ENCODE measurements at regions not wholly inside any gene's neighbourhood (a gene's known extent, or its start where the extent isn't known, plus 50 kb on each side); places are given as distances from the start of the nearest gene placed in this dataset.
"Not testable (repeated sequence)": the region's sequence is repeated elsewhere in the genome, so short reads cannot be mapped to it uniquely, and the experiment has no call there.

DNA sequence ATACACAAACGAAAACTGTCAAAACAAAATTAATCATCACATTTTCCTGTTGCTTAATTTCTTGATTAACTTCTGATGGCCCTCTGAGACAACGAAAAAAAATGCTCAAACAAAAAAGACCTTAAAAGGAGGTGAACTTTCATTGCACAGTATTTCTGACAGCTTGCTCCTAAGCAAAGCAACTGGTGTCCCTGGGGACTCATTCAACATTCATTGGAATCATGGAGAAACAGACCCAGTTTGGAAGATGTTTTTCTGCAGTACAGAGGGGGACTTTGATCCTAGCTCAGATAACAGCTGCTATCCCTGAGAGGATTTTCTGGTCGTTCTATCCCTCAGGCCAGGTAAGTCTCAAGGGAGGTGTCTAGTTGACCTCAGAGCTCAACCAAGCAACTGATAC lies 378.7 kb upstream of the ATP11B start:
- Histone ChIP-seq H4K12ac (ENCODE audit: low read depth, low read length) (no peak overlapping the region), H2BK12ac (ENCODE audit: low read length) (no peak overlapping the region), H3K79me1 (ENCODE audit: low read length) (no peaks in the 10 kb centered on the region), H3K18ac (ENCODE audit: low read length) (no peak overlapping the region), H2AK5ac (ENCODE audit: low read length) (no peak overlapping the region), H2BK120ac (ENCODE audit: insufficient read depth, low read length, poor library complexity) (no peak overlapping the region), H4K8ac (ENCODE audit: low read depth, low read length) (no peak overlapping the region), H3K27ac (ENCODE audit: low read depth, low read length) (no peak overlapping the region), H3K9ac (ENCODE audit: low read length) (no peak overlapping the region), H3K4ac (ENCODE audit: low read depth, low read length) (no peak overlapping the region), H3K4me3 (ENCODE audit: low read depth, low read length) (no peak overlapping the region), H3K14ac (ENCODE audit: low read length) (no peak overlapping the region), H2AFZ (ENCODE audit: insufficient read depth, low read length, poor library complexity) (no peak overlapping the region), H3K79me2 (ENCODE audit: control insufficient read depth, insufficient read depth, low read length, poor library complexity) (no peaks in the 10 kb centered on the region), H3K27me3 (ENCODE audit: insufficient read depth, low read length) (no peaks in the 10 kb centered on the region), H3K36me3 (ENCODE audit: control insufficient read depth in 1 of 2, insufficient read depth in 2 of 2, low read length in 2 of 2) (no peaks in the 10 kb centered on the region), H2BK5ac (ENCODE audit: low read depth, low read length, poor library complexity) (no peak overlapping the region), H3K9me3 (ENCODE audit: insufficient read depth, low read depth, low read length) (no peaks in the 10 kb centered on the region), H3K4me2 (ENCODE audit: low read length) (no peak overlapping the region), H4K91ac (ENCODE audit: low read depth, low read length) (no peak overlapping the region), H3K4me1 (ENCODE audit: control insufficient read depth in 1 of 2, insufficient read depth in 2 of 2, low read length in 2 of 2) (peaks cover 6 to 11% of the 10 kb centered on the region in 2 experiments), H3K23ac (ENCODE audit: low read length) (no peak overlapping the region)
- no CpG with 5 or more reads among the region's 3 CpGs for whole genome bisulfite sequencing (ENCODE audit: extremely low coverage, insufficient coverage, insufficient read length)
- no peak for DNase-seq

DNA sequence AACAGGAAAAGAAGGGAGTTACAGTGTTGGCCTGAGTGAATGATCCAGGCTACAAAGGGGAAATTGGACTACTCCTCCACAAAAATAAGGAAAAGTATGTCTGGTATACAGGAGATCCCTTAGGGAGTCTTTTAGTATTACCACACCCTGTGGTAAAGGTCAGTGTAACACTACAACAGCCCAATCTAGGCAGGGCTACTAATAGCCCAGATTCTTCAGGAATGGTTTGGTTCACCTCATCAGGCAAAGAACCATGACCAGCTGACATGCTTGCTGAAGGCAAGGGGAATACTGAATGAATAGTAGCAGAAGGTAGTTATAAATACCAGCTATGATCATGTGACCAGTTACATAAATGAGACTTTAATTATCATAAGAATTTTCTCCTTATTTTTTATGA lies 372.6 kb upstream of the ATP11B start:
- no peak overlapping the region for H2BK120ac ChIP-seq (ENCODE audit: insufficient read depth, low read length, poor library complexity)

DNA sequence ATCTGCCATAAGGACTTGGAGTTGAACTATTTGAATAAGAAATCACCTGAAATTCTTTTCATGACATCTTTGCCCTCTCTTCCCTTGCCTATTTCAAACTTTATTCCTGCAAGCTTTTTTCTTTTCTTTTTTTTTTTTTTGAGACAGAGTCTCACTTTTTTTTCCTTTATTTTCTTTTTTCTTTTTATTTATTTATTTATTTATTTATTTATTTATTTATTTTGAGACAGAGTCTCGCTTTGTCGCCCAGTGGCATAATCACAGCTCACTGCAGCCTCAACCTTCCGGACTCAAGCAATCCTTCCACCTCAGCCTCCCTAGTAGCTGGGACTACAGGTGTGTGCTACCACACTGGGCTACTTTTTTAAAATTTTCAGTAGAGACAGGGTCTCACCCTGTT lies 369.3 kb upstream of the ATP11B start:
- H3K14ac ChIP-seq (ENCODE audit: low read length) = no peak overlapping the region
- H3K36me3 ChIP-seq (ENCODE audit: control insufficient read depth in 1 of 2, insufficient read depth in 2 of 2, low read length in 2 of 2) = no peaks in the 10 kb centered on the region
- H4K8ac ChIP-seq (ENCODE audit: low read depth, low read length) = no peak overlapping the region
- H2AK5ac ChIP-seq (ENCODE audit: low read length) = no peak overlapping the region
- H3K9me3 ChIP-seq (ENCODE audit: insufficient read depth, low read depth, low read length) = no peaks in the 10 kb centered on the region
- no peak overlapping the region for H4K91ac ChIP-seq (ENCODE audit: low read depth, low read length)
- H3K18ac ChIP-seq (ENCODE audit: low read length) = no peak overlapping the region
- H3K4me3 ChIP-seq (ENCODE audit: low read depth, low read length) = no peak overlapping the region
- no peak for DNase-seq
- no peaks in the 10 kb centered on the region for H3K4me1 ChIP-seq (ENCODE audit: control insufficient read depth in 1 of 2, insufficient read depth in 2 of 2, low read length in 2 of 2)
- no peak overlapping the region for H3K9ac ChIP-seq (ENCODE audit: low read length)
- H3K79me1 ChIP-seq (ENCODE audit: low read length) = no peaks in the 10 kb centered on the region
- H3K27ac ChIP-seq (ENCODE audit: low read depth, low read length) = no peak overlapping the region
- no peaks in the 10 kb centered on the region for H3K79me2 ChIP-seq (ENCODE audit: control insufficient read depth, insufficient read depth, low read length, poor library complexity)
- H3K27me3 ChIP-seq (ENCODE audit: insufficient read depth, low read length) = no peaks in the 10 kb centered on the region
- H3K23ac ChIP-seq (ENCODE audit: low read length) = no peak overlapping the region
- WGBS (ENCODE audit: extremely low coverage, insufficient coverage, insufficient read length) = no CpG with 5 or more reads among the region's 3 CpGs
- no peak overlapping the region for H2BK5ac ChIP-seq (ENCODE audit: low read depth, low read length, poor library complexity)
- H3K4me2 ChIP-seq (ENCODE audit: low read length) = no peak overlapping the region
- H2AFZ ChIP-seq (ENCODE audit: insufficient read depth, low read length, poor library complexity) = no peak overlapping the region
- no peak overlapping the region for H3K4ac ChIP-seq (ENCODE audit: low read depth, low read length)
- H2BK120ac ChIP-seq (ENCODE audit: insufficient read depth, low read length, poor library complexity) = no peak overlapping the region
- H4K12ac ChIP-seq (ENCODE audit: low read depth, low read length) = no peak overlapping the region
- no peak overlapping the region for H2BK12ac ChIP-seq (ENCODE audit: low read length)

More for the DNA sequence above, 372.6 kb upstream of the ATP11B start:
- peak in 1 of 2 donors; percentile 19 for DNase-seq
- H3K23ac ChIP-seq (ENCODE audit: low read length) = no peak overlapping the region
- H2BK12ac ChIP-seq (ENCODE audit: low read length) = no peak overlapping the region
- no peaks in the 10 kb centered on the region for H3K27me3 ChIP-seq (ENCODE audit: insufficient read depth, low read length)
- H3K79me1 ChIP-seq (ENCODE audit: low read length) = no peaks in the 10 kb centered on the region
- H4K8ac ChIP-seq (ENCODE audit: low read depth, low read length) = no peak overlapping the region
- no peak overlapping the region for H3K4me3 ChIP-seq (ENCODE audit: low read depth, low read length)
- no peak overlapping the region for H2AFZ ChIP-seq (ENCODE audit: insufficient read depth, low read length, poor library complexity)
- H3K9ac ChIP-seq (ENCODE audit: low read length) = no peak overlapping the region
- H3K79me2 ChIP-seq (ENCODE audit: control insufficient read depth, insufficient read depth, low read length, poor library complexity) = no peaks in the 10 kb centered on the region
- no peaks in the 10 kb centered on the region for H3K4me1 ChIP-seq (ENCODE audit: control insufficient read depth in 1 of 2, insufficient read depth in 2 of 2, low read length in 2 of 2)
- H3K36me3 ChIP-seq (ENCODE audit: control insufficient read depth in 1 of 2, insufficient read depth in 2 of 2, low read length in 2 of 2) = no peaks in the 10 kb centered on the region
- H4K12ac ChIP-seq (ENCODE audit: low read depth, low read length) = no peak overlapping the region
- no peak overlapping the region for H2BK5ac ChIP-seq (ENCODE audit: low read depth, low read length, poor library complexity)
- H3K14ac ChIP-seq (ENCODE audit: low read length) = no peak overlapping the region
- no peak overlapping the region for H4K91ac ChIP-seq (ENCODE audit: low read depth, low read length)
- H3K9me3 ChIP-seq (ENCODE audit: insufficient read depth, low read depth, low read length) = no peaks in the 10 kb centered on the region
- no peak overlapping the region for H3K4ac ChIP-seq (ENCODE audit: low read depth, low read length)
- no peak overlapping the region for H3K4me2 ChIP-seq (ENCODE audit: low read length)
- no peak overlapping the region for H2AK5ac ChIP-seq (ENCODE audit: low read length)
- no peak overlapping the region for H3K18ac ChIP-seq (ENCODE audit: low read length)
- H3K27ac ChIP-seq (ENCODE audit: low read depth, low read length) = no peak overlapping the region

DNA sequence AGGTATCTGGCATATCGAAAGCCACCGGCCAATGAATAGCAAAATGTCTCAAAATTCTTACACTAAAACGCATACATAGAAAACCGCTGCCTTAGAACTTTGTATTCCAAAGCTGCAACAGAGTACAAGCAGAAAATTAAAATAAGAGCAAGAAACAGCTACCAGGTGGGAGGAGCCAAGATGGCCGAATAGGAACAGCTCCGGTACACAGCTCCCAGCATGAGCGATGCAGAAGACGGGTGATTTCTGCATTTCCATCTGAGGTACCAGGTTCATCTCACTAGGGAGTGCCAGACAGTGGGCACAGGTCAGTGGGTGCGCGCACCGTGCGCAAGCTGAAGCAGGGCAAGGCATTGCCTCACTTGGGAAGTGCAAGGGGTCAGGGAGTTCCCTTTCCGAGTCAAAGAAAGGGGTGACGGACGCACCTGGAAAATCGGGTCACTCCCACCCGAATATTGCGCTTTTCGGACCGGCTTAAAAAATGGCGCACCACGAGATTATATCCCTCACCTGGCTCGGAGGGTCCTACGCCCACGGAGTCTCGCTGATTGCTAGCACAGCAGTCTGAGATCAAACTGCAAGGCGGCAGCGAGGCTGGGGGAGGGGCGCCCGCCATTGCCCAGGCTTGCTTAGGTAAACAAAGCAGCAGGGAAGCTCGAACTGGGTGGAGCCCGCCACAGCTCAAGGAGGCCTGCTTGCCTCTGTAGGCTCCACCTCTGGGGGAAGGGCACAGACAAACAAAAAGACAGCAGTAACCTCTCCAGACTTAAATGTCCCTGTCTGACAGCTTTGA lies 367.2 kb upstream of the ATP11B start:
- not testable (repeated sequence) for H3K9ac ChIP-seq (ENCODE audit: low read length); H2BK120ac ChIP-seq (ENCODE audit: insufficient read depth, low read length, poor library complexity); H2BK12ac ChIP-seq (ENCODE audit: low read length); H3K14ac ChIP-seq (ENCODE audit: low read length); H3K27me3 ChIP-seq (ENCODE audit: insufficient read depth, low read length); H3K18ac ChIP-seq (ENCODE audit: low read length); H3K27ac ChIP-seq (ENCODE audit: low read depth, low read length); H3K23ac ChIP-seq (ENCODE audit: low read length); H2AFZ ChIP-seq (ENCODE audit: insufficient read depth, low read length, poor library complexity); H4K12ac ChIP-seq (ENCODE audit: low read depth, low read length); H3K4me1 ChIP-seq (ENCODE audit: control insufficient read depth in 1 of 2, insufficient read depth in 2 of 2, low read length in 2 of 2); H3K4me2 ChIP-seq (ENCODE audit: low read length); DNase-seq; H3K79me2 ChIP-seq (ENCODE audit: control insufficient read depth, insufficient read depth, low read length, poor library complexity); H3K79me1 ChIP-seq (ENCODE audit: low read length); H2BK5ac ChIP-seq (ENCODE audit: low read depth, low read length, poor library complexity); H3K36me3 ChIP-seq (ENCODE audit: control insufficient read depth in 1 of 2, insufficient read depth in 2 of 2, low read length in 2 of 2); H3K4me3 ChIP-seq (ENCODE audit: low read depth, low read length); H2AK5ac ChIP-seq (ENCODE audit: low read length); H3K9me3 ChIP-seq (ENCODE audit: insufficient read depth, low read depth, low read length); H3K4ac ChIP-seq (ENCODE audit: low read depth, low read length); H4K91ac ChIP-seq (ENCODE audit: low read depth, low read length); H4K8ac ChIP-seq (ENCODE audit: low read depth, low read length)
- WGBS (ENCODE audit: extremely low coverage, insufficient coverage, insufficient read length) = no CpG with 5 or more reads among the region's 32 CpGs
